ENCODE measurements at regions not wholly inside any gene's neighbourhood (a gene's known extent, or its start where the extent isn't known, plus 50 kb on each side); places are given as distances from the start of the nearest gene placed in this dataset.

GRCh38 chr1:88463401-88463985 is 220.6 kb upstream of the PKN2 start:
- no peak for TF ChIP-seq CTCF (IDR thresholded peaks at IDR 0.05)
- no peak for TF ChIP-seq POLR2A (IDR thresholded peaks at IDR 0.05)

Data from lower leg skin (tissue), 3 donors.